AG09309 (cell line): ENCODE measurements at regions not wholly inside any gene's neighbourhood (a gene's known extent, or its start where the extent isn't known, plus 50 kb on each side); places are given as distances from the start of the nearest gene placed in this dataset.
A peak's percentile ranks its signal among the peaks of the same experiment; 100 is the strongest.

Source experiments
- DNase-seq: peaks from one replicate; pipeline ENCODE4 v3.0.0-alpha.2; 2010; ENCODE audit warnings: low read depth
- H3K4me3 ChIP-seq: 2 replicates; pipeline ENCODE4 v1.5.1; 2011; ENCODE audit warnings: mild to moderate bottlenecking, low read depth, low read length, moderate library complexity; ENCODE audit not compliant: control insufficient read depth
- TF ChIP-seq, protein P1 (sequence below): IDR thresholded peaks from 2 replicates; pipeline ENCODE4 v1.5.1; 2011; ENCODE audit warnings: mild to moderate bottlenecking, low read depth, low read length, inconsistent platforms; ENCODE audit not compliant: insufficient read depth, control insufficient read depth; ENCODE audit errors: missing control alignments

- no peak for DNase-seq
- TF ChIP-seq, protein P1, sequence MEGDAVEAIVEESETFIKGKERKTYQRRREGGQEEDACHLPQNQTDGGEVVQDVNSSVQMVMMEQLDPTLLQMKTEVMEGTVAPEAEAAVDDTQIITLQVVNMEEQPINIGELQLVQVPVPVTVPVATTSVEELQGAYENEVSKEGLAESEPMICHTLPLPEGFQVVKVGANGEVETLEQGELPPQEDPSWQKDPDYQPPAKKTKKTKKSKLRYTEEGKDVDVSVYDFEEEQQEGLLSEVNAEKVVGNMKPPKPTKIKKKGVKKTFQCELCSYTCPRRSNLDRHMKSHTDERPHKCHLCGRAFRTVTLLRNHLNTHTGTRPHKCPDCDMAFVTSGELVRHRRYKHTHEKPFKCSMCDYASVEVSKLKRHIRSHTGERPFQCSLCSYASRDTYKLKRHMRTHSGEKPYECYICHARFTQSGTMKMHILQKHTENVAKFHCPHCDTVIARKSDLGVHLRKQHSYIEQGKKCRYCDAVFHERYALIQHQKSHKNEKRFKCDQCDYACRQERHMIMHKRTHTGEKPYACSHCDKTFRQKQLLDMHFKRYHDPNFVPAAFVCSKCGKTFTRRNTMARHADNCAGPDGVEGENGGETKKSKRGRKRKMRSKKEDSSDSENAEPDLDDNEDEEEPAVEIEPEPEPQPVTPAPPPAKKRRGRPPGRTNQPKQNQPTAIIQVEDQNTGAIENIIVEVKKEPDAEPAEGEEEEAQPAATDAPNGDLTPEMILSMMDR = no peak
- no peak overlapping the region for H3K4me3 ChIP-seq
Observed at GRCh38 chr5:167745868-167746267, 545.6 kb upstream of the WWC1 start.

- TF ChIP-seq, protein P1 = no peak
- H3K4me3 ChIP-seq = no peak overlapping the region
- DNase-seq = no peak
Observed at GRCh38 chr5:167750586-167750985, 540.9 kb upstream of the WWC1 start.

DNA sequence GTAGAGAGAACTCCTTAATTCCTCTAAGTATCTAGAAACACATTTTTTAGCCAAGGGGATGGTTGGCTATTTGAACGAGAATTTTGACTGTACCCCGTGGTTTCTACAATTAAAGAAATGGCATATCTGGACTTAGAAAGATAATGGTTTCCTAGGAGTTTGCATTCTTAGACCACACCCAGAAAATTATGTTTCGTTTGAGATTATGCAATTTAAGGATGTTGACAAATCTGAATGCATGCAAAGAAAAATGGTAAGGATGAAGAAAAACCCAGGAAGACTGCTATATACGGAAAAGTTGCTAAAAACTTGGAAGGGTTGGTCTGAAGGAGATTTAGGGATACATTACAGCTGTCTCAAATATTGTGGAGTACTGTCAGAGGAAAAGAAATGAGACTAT, 538.5 kb upstream of the WWC1 start:
- TF ChIP-seq, protein P1 = no peak
- no peak for DNase-seq
- H3K4me3 ChIP-seq = no peak overlapping the region

DNA sequence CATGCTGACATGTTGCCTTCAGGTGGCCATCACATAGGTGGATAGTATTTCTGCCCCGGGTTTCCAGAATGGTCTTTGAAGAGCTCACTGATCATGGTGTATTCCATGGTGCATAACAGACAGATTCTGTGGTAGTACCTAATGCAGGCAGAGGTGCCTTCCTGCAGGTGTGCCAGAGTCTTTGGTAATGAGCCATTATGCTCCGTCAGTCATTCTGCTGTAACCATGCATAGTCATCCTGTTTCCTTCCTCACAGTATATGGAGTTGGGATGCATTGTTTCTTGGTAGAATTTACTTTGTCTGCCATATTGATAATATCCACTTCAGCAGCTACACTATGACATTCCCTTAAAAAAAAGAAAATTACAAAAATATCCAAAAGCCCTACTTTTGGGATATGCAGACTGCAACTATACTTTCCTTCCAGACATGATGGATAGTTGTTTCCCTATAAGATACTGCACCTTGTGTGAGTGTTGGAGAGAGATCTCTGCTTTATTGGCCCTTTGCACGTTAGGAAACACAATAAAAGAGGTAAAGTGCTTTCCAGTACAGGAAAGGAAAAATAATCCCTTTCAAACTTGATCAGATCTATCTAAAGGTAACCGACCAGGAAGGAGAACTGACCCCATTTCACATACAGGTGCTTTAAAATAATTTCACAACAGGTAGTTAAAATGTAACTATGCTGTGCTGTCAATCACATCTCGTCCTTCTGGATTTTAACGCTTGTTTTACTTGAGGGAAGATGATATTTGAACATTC, 537.5 kb upstream of the WWC1 start:
- DNase-seq = no peak
- H3K4me3 ChIP-seq = no peak overlapping the region
- TF ChIP-seq, protein P1 = no peak

- TF ChIP-seq, protein P1 = no peak
- peak overlapping the region; percentile 34 for H3K4me3 ChIP-seq
- DNase-seq = peak; percentile 70
Observed at GRCh38 chr5:167754501-167755021, 536.9 kb upstream of the WWC1 start.

DNA sequence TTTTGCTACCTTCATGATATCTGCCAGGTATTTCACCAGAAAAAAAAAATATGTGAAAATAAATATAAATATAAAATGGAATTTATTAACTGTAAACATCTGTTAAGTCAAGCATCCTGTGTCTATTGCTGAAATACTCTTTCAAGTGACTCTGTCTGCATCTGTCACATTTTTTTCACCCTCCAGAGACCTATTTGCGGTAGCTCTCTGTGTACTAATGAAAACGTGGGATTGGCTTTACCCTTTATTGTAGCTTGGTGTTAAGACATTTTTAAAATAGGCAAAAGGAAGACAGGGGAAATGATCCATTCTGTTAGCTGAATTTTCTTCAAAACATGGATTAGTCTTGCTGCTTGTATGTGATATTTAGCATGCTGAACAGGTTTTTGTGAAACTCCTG, 536.0 kb upstream of the WWC1 start:
- TF ChIP-seq, protein P1 = no peak
- peak overlapping the region; percentile 34 for H3K4me3 ChIP-seq
- DNase-seq = no peak
